ENCODE measurements at regions not wholly inside any gene's neighbourhood (a gene's known extent, or its start where the extent isn't known, plus 50 kb on each side); places are given as distances from the start of the nearest gene placed in this dataset.

- no peaks in the 10 kb centered on the region for H3K9me3 ChIP-seq (ENCODE audit: low read length)
- no peaks in the 10 kb centered on the region for H3K36me3 ChIP-seq (ENCODE audit: insufficient read depth, low read length)
- H3K27me3 ChIP-seq (ENCODE audit: insufficient read depth, low read length), result no peaks in the 10 kb centered on the region
These were observed 113.1 kb upstream of the PTPN1 start for GRCh38 chr20:50397058-50397457.

GRCh38 chr20:50398064-50398463 lies 112.1 kb upstream of the PTPN1 start:
- Histone ChIP-seq H3K9me3 (ENCODE audit: low read length) (no peaks in the 10 kb centered on the region), H2AFZ (ENCODE audit: low read depth, low read length) (no peak overlapping the region), H3K4me1 (ENCODE audit: insufficient read depth, low read length) (no peaks in the 10 kb centered on the region), H3K4me3 (ENCODE audit: low read length) (no peak overlapping the region), H3K36me3 (ENCODE audit: insufficient read depth, low read length) (no peaks in the 10 kb centered on the region), H3K27me3 (ENCODE audit: insufficient read depth, low read length) (no peaks in the 10 kb centered on the region)

More at GRCh38 chr20:50397058-50397457, 113.1 kb upstream of the PTPN1 start:
- Histone ChIP-seq H3K4me1 (ENCODE audit: insufficient read depth, low read length) (no peaks in the 10 kb centered on the region), H3K4me3 (ENCODE audit: low read length) (no peak overlapping the region), H2AFZ (ENCODE audit: low read depth, low read length) (no peak overlapping the region)

- Histone ChIP-seq H2AFZ (ENCODE audit: low read depth, low read length) (no peak overlapping the region), H3K4me1 (ENCODE audit: insufficient read depth, low read length) (no peaks in the 10 kb centered on the region), H3K4me3 (ENCODE audit: low read length) (no peak overlapping the region), H3K36me3 (ENCODE audit: insufficient read depth, low read length) (no peaks in the 10 kb centered on the region), H3K9me3 (ENCODE audit: low read length) (no peaks in the 10 kb centered on the region), H3K27me3 (ENCODE audit: insufficient read depth, low read length) (no peaks in the 10 kb centered on the region)
These were observed 111.7 kb upstream of the PTPN1 start for GRCh38 chr20:50398471-50398820.

GRCh38 chr20:50398821-50399554 lies 111.2 kb upstream of the PTPN1 start:
- Histone ChIP-seq H3K4me1 (ENCODE audit: insufficient read depth, low read length) (no peaks in the 10 kb centered on the region), H2AFZ (ENCODE audit: low read depth, low read length) (no peak overlapping the region)

GRCh38 chr20:50399555-50399916 lies 110.6 kb upstream of the PTPN1 start:
- Histone ChIP-seq H3K36me3 (ENCODE audit: insufficient read depth, low read length) (no peaks in the 10 kb centered on the region), H3K4me3 (ENCODE audit: low read length) (no peak overlapping the region), H3K9me3 (ENCODE audit: low read length) (no peaks in the 10 kb centered on the region), H2AFZ (ENCODE audit: low read depth, low read length) (no peak overlapping the region), H3K27me3 (ENCODE audit: insufficient read depth, low read length) (no peaks in the 10 kb centered on the region), H3K4me1 (ENCODE audit: insufficient read depth, low read length) (no peaks in the 10 kb centered on the region)

More at GRCh38 chr20:50398821-50399554, 111.2 kb upstream of the PTPN1 start:
- Histone ChIP-seq H3K9me3 (ENCODE audit: low read length) (no peaks in the 10 kb centered on the region), H3K4me3 (ENCODE audit: low read length) (no peak overlapping the region), H3K36me3 (ENCODE audit: insufficient read depth, low read length) (no peaks in the 10 kb centered on the region), H3K27me3 (ENCODE audit: insufficient read depth, low read length) (no peaks in the 10 kb centered on the region)

GRCh38 chr20:50399917-50400704 lies 110.1 kb upstream of the PTPN1 start:
- Histone ChIP-seq H2AFZ (ENCODE audit: low read depth, low read length) (no peak overlapping the region), H3K4me1 (ENCODE audit: insufficient read depth, low read length) (no peaks in the 10 kb centered on the region), H3K27me3 (ENCODE audit: insufficient read depth, low read length) (no peaks in the 10 kb centered on the region), H3K36me3 (ENCODE audit: insufficient read depth, low read length) (no peaks in the 10 kb centered on the region), H3K9me3 (ENCODE audit: low read length) (no peaks in the 10 kb centered on the region), H3K4me3 (ENCODE audit: low read length) (no peak overlapping the region)

- no peaks in the 10 kb centered on the region for H3K4me1 ChIP-seq (ENCODE audit: insufficient read depth, low read length)
- H3K9me3 ChIP-seq (ENCODE audit: low read length), result no peaks in the 10 kb centered on the region
- H3K27me3 ChIP-seq (ENCODE audit: insufficient read depth, low read length), result no peaks in the 10 kb centered on the region
- no peaks in the 10 kb centered on the region for H3K36me3 ChIP-seq (ENCODE audit: insufficient read depth, low read length)
- no peak overlapping the region for H2AFZ ChIP-seq (ENCODE audit: low read depth, low read length)
- H3K4me3 ChIP-seq (ENCODE audit: low read length), result no peak overlapping the region
These were observed 109.2 kb upstream of the PTPN1 start for GRCh38 chr20:50400705-50401586.

- Histone ChIP-seq H3K27me3 (ENCODE audit: insufficient read depth, low read length) (no peaks in the 10 kb centered on the region), H2AFZ (ENCODE audit: low read depth, low read length) (no peak overlapping the region), H3K36me3 (ENCODE audit: insufficient read depth, low read length) (no peaks in the 10 kb centered on the region), H3K4me1 (ENCODE audit: insufficient read depth, low read length) (no peaks in the 10 kb centered on the region), H3K4me3 (ENCODE audit: low read length) (no peak overlapping the region), H3K9me3 (ENCODE audit: low read length) (no peaks in the 10 kb centered on the region)
These were observed 108.4 kb upstream of the PTPN1 start for GRCh38 chr20:50401587-50402418.

GRCh38 chr20:50403565-50404418 lies 106.4 kb upstream of the PTPN1 start:
- H3K9me3 ChIP-seq (ENCODE audit: low read length), result no peaks in the 10 kb centered on the region
- no peak overlapping the region for H3K4me3 ChIP-seq (ENCODE audit: low read length)
- no peaks in the 10 kb centered on the region for H3K36me3 ChIP-seq (ENCODE audit: insufficient read depth, low read length)
- no peaks in the 10 kb centered on the region for H3K4me1 ChIP-seq (ENCODE audit: insufficient read depth, low read length)
- no peaks in the 10 kb centered on the region for H3K27me3 ChIP-seq (ENCODE audit: insufficient read depth, low read length)
- no peak overlapping the region for H2AFZ ChIP-seq (ENCODE audit: low read depth, low read length)

GRCh38 chr20:50404419-50405234 lies 105.6 kb upstream of the PTPN1 start:
- Histone ChIP-seq H3K4me3 (ENCODE audit: low read length) (no peak overlapping the region), H3K9me3 (ENCODE audit: low read length) (no peaks in the 10 kb centered on the region), H3K4me1 (ENCODE audit: insufficient read depth, low read length) (no peaks in the 10 kb centered on the region), H3K27me3 (ENCODE audit: insufficient read depth, low read length) (no peaks in the 10 kb centered on the region), H3K36me3 (ENCODE audit: insufficient read depth, low read length) (no peaks in the 10 kb centered on the region), H2AFZ (ENCODE audit: low read depth, low read length) (no peak overlapping the region)

GRCh38 chr20:50405235-50405914 lies 104.8 kb upstream of the PTPN1 start:
- Histone ChIP-seq H3K27me3 (ENCODE audit: insufficient read depth, low read length) (no peaks in the 10 kb centered on the region), H3K4me3 (ENCODE audit: low read length) (no peak overlapping the region), H3K36me3 (ENCODE audit: insufficient read depth, low read length) (no peaks in the 10 kb centered on the region), H2AFZ (ENCODE audit: low read depth, low read length) (no peak overlapping the region), H3K9me3 (ENCODE audit: low read length) (no peaks in the 10 kb centered on the region), H3K4me1 (ENCODE audit: insufficient read depth, low read length) (no peaks in the 10 kb centered on the region)

Data from neuron (in vitro differentiated cells).